Fibroblast of villous mesenchyme (primary cell): ENCODE measurements at regions not wholly inside any gene's neighbourhood (a gene's known extent, or its start where the extent isn't known, plus 50 kb on each side); places are given as distances from the start of the nearest gene placed in this dataset.

ENCODE experiments used
- DNase-seq: peaks from one replicate; pipeline ENCODE4 v3.0.0-alpha.2; 2010; ENCODE audit warnings: low read depth
- H3K4me3 ChIP-seq: 2 replicates; pipeline ENCODE4 v1.5.1; 2011; ENCODE audit warnings: low read depth, mild to moderate bottlenecking, low read length
- CTCF ChIP-seq: IDR thresholded peaks from 2 replicates; pipeline ENCODE4 v1.5.1; 2012; ENCODE audit warnings: low read depth, mild to moderate bottlenecking, low read length; ENCODE audit not compliant: insufficient read depth

DNA sequence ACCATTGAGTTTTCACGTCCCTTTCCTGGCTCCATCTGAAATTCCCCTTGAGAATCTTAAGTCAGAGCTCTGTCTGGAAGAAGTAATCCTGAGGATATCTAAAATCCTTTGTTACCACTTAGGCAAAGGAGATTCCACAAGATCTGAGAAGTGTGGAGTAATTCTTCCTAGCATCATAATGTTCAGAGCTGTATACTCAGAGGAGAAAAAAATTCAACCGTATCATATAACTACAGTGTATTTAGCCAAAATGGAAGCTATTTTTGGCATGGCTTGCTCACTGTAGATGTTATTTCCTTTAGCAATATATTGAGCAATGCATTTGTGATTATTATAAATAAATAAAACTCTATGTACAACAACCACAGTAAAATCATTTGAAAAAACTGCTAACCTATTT lies 1858.4 kb downstream of the EFNA5 start:
- no peak for TF ChIP-seq CTCF
- H3K4me3 ChIP-seq = no peak overlapping the region
- DNase-seq = no peak

- no peak for TF ChIP-seq CTCF
- H3K4me3 ChIP-seq = no peak overlapping the region
Observed at GRCh38 chr5:105807951-105808350, 1862.8 kb downstream of the EFNA5 start.

DNA sequence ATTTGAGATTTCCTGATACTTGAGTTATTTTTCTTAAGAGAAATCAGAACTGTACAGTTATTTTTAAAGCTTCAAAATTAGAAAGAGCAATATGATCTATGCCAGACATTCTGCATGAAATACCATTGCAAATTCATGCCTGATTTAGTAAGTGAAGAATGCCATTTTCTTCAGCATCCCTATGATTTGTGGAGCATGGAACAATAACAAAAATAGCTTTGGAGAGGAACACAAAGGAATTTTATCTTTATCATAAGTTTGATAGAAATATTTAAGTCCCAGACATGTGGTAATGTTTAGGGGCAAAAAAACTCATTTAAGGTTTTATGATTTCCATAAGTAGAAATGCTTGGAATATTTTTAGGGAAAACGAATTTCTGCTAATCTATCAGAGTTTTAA lies 1863.4 kb downstream of the EFNA5 start:
- no peak for DNase-seq
- TF ChIP-seq CTCF = no peak
- no peak overlapping the region for H3K4me3 ChIP-seq

More at GRCh38 chr5:105807951-105808350, 1862.8 kb downstream of the EFNA5 start:
- DNase-seq = no peak

DNA sequence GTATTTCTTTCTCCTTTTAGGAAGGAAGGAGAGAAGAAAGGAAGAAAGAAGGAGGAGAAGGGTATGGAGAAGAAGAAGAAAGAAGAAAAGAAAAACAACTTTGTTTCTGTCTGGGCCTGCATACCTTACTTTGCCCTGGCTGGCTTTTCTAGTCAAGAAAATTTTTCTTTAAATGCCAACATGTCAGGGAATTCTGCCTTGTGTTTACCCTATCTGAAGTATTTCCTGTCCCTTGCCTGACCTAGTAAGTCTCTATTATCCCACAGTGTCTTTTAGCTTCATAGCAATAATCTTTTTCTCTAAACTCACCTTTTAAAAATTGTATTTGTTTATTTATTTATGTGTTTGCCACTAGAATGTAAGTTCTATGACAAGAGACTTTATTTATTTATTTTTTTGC lies 1864.1 kb downstream of the EFNA5 start:
- DNase-seq = no peak
- no peak overlapping the region for H3K4me3 ChIP-seq
- no peak for TF ChIP-seq CTCF

DNA sequence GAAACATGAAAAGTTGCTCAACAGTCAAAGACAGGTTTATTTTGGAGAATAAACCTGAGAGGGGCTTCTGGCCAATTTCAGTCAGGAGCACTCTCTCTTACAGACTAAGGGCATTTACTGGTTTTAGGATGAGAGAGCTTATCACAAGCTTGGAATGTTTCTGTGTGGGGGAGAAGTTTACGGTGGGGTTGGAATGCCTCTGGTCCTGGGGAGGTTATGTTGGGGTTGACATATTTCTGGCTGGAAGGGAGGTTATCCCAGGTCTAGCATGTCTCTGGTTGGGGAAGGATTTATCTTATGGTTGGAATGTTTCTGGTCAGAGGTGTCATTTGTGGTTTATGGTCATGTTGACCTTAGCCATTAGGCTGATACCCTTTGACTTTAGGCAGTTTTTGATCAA lies 1867.3 kb downstream of the EFNA5 start:
- H3K4me3 ChIP-seq = no peak overlapping the region
- no peak for TF ChIP-seq CTCF
- no peak for DNase-seq

DNA sequence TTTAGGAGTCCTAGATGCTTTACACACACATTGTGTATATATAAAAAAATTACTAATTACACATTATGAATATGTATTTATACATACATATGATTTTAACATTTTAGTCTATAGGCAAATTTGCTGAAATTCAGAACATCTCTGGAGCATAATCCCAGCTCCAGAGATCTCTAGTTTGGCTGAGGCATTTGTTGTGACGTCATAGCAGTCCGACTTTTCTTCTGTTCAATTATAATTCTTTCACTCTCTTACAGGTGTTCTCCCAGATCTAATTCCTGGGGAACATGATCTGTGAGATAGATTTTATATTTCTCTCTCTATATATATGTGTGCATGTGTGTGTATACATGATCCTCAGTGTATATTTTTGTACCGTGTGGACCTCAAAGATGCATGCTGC lies 1876.2 kb downstream of the EFNA5 start:
- TF ChIP-seq CTCF = no peak
- no peak for DNase-seq
- no peak overlapping the region for H3K4me3 ChIP-seq

DNA sequence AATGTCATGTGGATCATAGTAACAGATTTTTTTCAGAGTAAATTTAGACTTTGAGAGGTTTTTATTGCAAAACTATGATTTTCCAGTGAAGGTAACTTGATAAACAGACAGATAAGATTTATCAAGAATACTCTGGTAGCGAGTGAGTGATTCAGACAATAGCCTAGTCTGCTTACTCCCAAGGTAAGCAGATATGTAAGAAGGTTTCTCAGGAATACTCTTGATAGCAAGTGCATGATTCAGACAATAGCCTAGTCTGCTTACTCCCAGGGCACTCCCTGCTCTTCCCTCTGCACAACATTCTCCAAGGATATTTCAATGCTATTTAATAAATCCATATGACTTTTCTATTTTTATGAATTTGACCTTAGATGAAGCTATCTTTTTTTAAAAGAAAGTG lies 1881.5 kb downstream of the EFNA5 start:
- no peak for TF ChIP-seq CTCF
- no peak for DNase-seq
- H3K4me3 ChIP-seq = no peak overlapping the region
